GM13976 (cell line): ENCODE measurements at regions not wholly inside any gene's neighbourhood (a gene's known extent, or its start where the extent isn't known, plus 50 kb on each side); places are given as distances from the start of the nearest gene placed in this dataset.

Source experiments
- DNase-seq: peaks from one replicate; pipeline ENCODE4 v3.0.0; 2012; ENCODE audit warnings: low spot score
- CTCF ChIP-seq: IDR thresholded peaks from 2 replicates; pipeline ENCODE4 v1.5.1; 2012; ENCODE audit warnings: borderline replicate concordance, mild to moderate bottlenecking; ENCODE audit not compliant: insufficient read depth; ENCODE audit errors: extremely low read depth, missing control alignments, control extremely low read depth
- in situ Hi-C: fragments of 300-500 bp; cut with MboI; formaldehyde crosslinking; loops from one replicate; pipeline ENCODE4 v1.12.0; 2022; ENCODE audit warnings: low sequenced_read_pairs, mixed read lengths, inconsistent platforms; ENCODE audit not compliant: unreplicated experiment

GRCh38 chr16:80372341-80372740, 168.5 kb upstream of the DYNLRB2 start:
- DNase-seq: no peak
- in situ Hi-C loops: no loop called here
- TF ChIP-seq CTCF: no peak

GRCh38 chr16:80369138-80369958, 171.4 kb upstream of the DYNLRB2 start:
- TF ChIP-seq CTCF: peak; percentile 13
- DNase-seq: no peak
- in situ Hi-C loops: no loop called here

GRCh38 chr16:80367037-80367658, 173.6 kb upstream of the DYNLRB2 start:
- in situ Hi-C loops: no loop called here
- DNase-seq: no peak
- no peak for TF ChIP-seq CTCF

- in situ Hi-C loops: no loop called here
- TF ChIP-seq CTCF: no peak
- DNase-seq: no peak
Observed at GRCh38 chr16:80366023-80366422, 174.8 kb upstream of the DYNLRB2 start.

GRCh38 chr16:80362816-80363215, 178.0 kb upstream of the DYNLRB2 start:
- no peak for TF ChIP-seq CTCF
- in situ Hi-C loops: no loop called here
- no peak for DNase-seq

GRCh38 chr16:80356365-80356764, 184.4 kb upstream of the DYNLRB2 start:
- in situ Hi-C loops: no loop called here
- DNase-seq: no peak
- TF ChIP-seq CTCF: no peak

- in situ Hi-C loops: no loop called here
- DNase-seq: no peak
Observed at GRCh38 chr16:80355335-80355734, 185.5 kb upstream of the DYNLRB2 start.

More at GRCh38 chr16:80355335-80355734, 185.5 kb upstream of the DYNLRB2 start:
- TF ChIP-seq CTCF: no peak
